Prostate gland (tissue), 2 donors: ENCODE measurements at regions not wholly inside any gene's neighbourhood (a gene's known extent, or its start where the extent isn't known, plus 50 kb on each side); places are given as distances from the start of the nearest gene placed in this dataset.

ENCODE experiments used
- DNase-seq: peaks from one replicate; pipeline ENCODE4 v3.0.0-alpha.2; 2019; ENCODE audit warnings: low spot score
- H3K27ac ChIP-seq, 2 donors: fragments of 200-600 bp; sonication (generic); 2 replicates each; pipeline ENCODE4 v1.5.1; 2017 to 2019
- H3K27me3 ChIP-seq: fragments of 200-600 bp; sonication (generic); replicated peaks from 2 replicates; pipeline ENCODE4 v1.5.1; 2019; ENCODE audit not compliant: insufficient read depth
- H3K36me3 ChIP-seq, 2 donors: fragments of 200-600 bp; sonication (generic); 1 replicate in 1 of 2; 2 replicates in 1 of 2; pipeline versions ENCODE4 v1.5.1 to v1.8.1; 2017 to 2019
- H3K4me1 ChIP-seq: fragments of 200-600 bp; sonication (generic); replicated peaks from 2 replicates; pipeline ENCODE4 v1.5.1; 2019
- H3K4me3 ChIP-seq, 2 donors: fragments of 200-600 bp; sonication (generic); 2 replicates each; pipeline ENCODE4 v1.5.1; 2017 to 2019
- H3K9me3 ChIP-seq: fragments of 200-600 bp; sonication (generic); 2 replicates; pipeline ENCODE4 v1.5.1; 2017
- CTCF ChIP-seq, 4 experiments: fragments of 200-600 bp in 2 of 4; fragments of 450-650 bp in 2 of 4; sonication (generic) in 2 of 4; IDR thresholded peaks; 1 replicate in 3 of 4; 2 replicates in 1 of 4; pipeline ENCODE4 v1.5.1; 2016 to 2019; ENCODE audit warnings: antibody characterized with exemption in 4 of 4, mild to moderate bottlenecking in 2 of 4, moderate library complexity in 2 of 4
- POLR2A ChIP-seq: fragments of 450-650 bp; IDR thresholded peaks from one replicate; pipeline ENCODE4 v1.6.1; 2016; ENCODE audit warnings: antibody characterized with exemption, mild to moderate bottlenecking
- POLR2AphosphoS5 ChIP-seq: sonication (generic); formaldehyde crosslinking; IDR thresholded peaks from one replicate; pipeline ENCODE4 v1.6.1; 2017; ENCODE audit warnings: antibody characterized with exemption
- WGBS: methylation state at CpG from one replicate; pipeline ENCODE4 v1.1.5; 2018; 5-methylcytosine and 5-hydroxymethylcytosine counted together
- intact Hi-C: fragments of 100-400 bp; cut with DNase I; formaldehyde crosslinking; loops from one replicate; pipeline ENCODE4 v1.14.2; 2022

- H3K27ac ChIP-seq: no peak overlapping the region
- H3K9me3 ChIP-seq: no peaks in the 10 kb centered on the region
- no peak for DNase-seq
- no peak overlapping the region for H3K4me3 ChIP-seq
- H3K4me1 ChIP-seq: no peaks in the 10 kb centered on the region
- no peaks in the 10 kb centered on the region for H3K36me3 ChIP-seq
- intact Hi-C loops: no loop called here
- no peaks in the 10 kb centered on the region for H3K27me3 ChIP-seq
- no peak for TF ChIP-seq POLR2AphosphoS5
- TF ChIP-seq POLR2A: no peak
- no peak for TF ChIP-seq CTCF (IDR thresholded peaks at IDR 0.05)
- WGBS: 83% methylated on average over 4 of the region's 4 CpGs
These were observed 66.7 kb downstream of the BARHL2 start for GRCh38 chr1:90650401-90650800.

- Histone ChIP-seq H3K36me3 (no peaks in the 10 kb centered on the region), H3K4me1 (no peaks in the 10 kb centered on the region), H3K9me3 (no peaks in the 10 kb centered on the region), H3K27ac (no peak overlapping the region), H3K27me3 (no peaks in the 10 kb centered on the region), H3K4me3 (no peak overlapping the region)
- intact Hi-C loops: no loop called here
- no peak for DNase-seq
- TF ChIP-seq POLR2AphosphoS5: no peak
- TF ChIP-seq CTCF (IDR thresholded peaks at IDR 0.05): no peak
- no peak for TF ChIP-seq POLR2A
- WGBS: 61% methylated on average over 4 of the region's 4 CpGs
These were observed 76.8 kb downstream of the BARHL2 start for GRCh38 chr1:90640325-90640724.

GRCh38 chr1:90622666-90623065 is 94.4 kb downstream of the BARHL2 start:
- no peaks in the 10 kb centered on the region for H3K4me1 ChIP-seq
- H3K36me3 ChIP-seq: no peaks in the 10 kb centered on the region
- no peak for DNase-seq
- H3K4me3 ChIP-seq: no peak overlapping the region
- intact Hi-C loops: no loop called here
- H3K27me3 ChIP-seq: no peaks in the 10 kb centered on the region
- 74% methylated on average over 5 of the region's 5 CpGs for WGBS
- no peaks in the 10 kb centered on the region for H3K9me3 ChIP-seq
- H3K27ac ChIP-seq: no peak overlapping the region
- TF ChIP-seq POLR2AphosphoS5 (no peak), POLR2A (no peak), CTCF (IDR thresholded peaks at IDR 0.05) (no peak)

- TF ChIP-seq POLR2A: no peak
- intact Hi-C loops: no loop called here
- Histone ChIP-seq H3K9me3 (no peaks in the 10 kb centered on the region), H3K36me3 (no peaks in the 10 kb centered on the region), H3K27ac (no peak overlapping the region), H3K4me1 (no peaks in the 10 kb centered on the region), H3K4me3 (no peak overlapping the region), H3K27me3 (no peaks in the 10 kb centered on the region)
- WGBS: 74% methylated on average over 3 of the region's 3 CpGs
- no peak for DNase-seq
These were observed 95.1 kb downstream of the BARHL2 start for GRCh38 chr1:90621986-90622385.

- DNase-seq: no peak
- WGBS: 68% methylated on average over 4 of the region's 4 CpGs
- Histone ChIP-seq H3K36me3 (no peaks in the 10 kb centered on the region), H3K4me3 (no peak overlapping the region), H3K27me3 (no peaks in the 10 kb centered on the region), H3K9me3 (no peaks in the 10 kb centered on the region), H3K4me1 (no peaks in the 10 kb centered on the region), H3K27ac (no peak overlapping the region)
- TF ChIP-seq POLR2AphosphoS5 (no peak), POLR2A (no peak), CTCF (IDR thresholded peaks at IDR 0.05) (no peak)
- intact Hi-C loops: no loop called here
These were observed 100.7 kb downstream of the BARHL2 start for GRCh38 chr1:90616395-90616794.
